Neutrophil (primary cell): ENCODE measurements at regions not wholly inside any gene's neighbourhood (a gene's known extent, or its start where the extent isn't known, plus 50 kb on each side); places are given as distances from the start of the nearest gene placed in this dataset.

ENCODE experiments used
- H3K27ac ChIP-seq: fragments of 200-600 bp; sonication (generic); 2 replicates; pipeline ENCODE4 v1.5.1; 2016; ENCODE audit warnings: mild to moderate bottlenecking, moderate library complexity
- H3K27me3 ChIP-seq: fragments of 200-600 bp; sonication (generic); 2 replicates; pipeline ENCODE4 v1.6.0; 2016; ENCODE audit warnings: mild to moderate bottlenecking
- H3K36me3 ChIP-seq: fragments of 200-600 bp; sonication (generic); 2 replicates; pipeline ENCODE4 v1.5.1; 2017
- H3K4me1 ChIP-seq, 2 experiments: fragments of 200-600 bp in 1 of 2; sonication (generic) in 1 of 2; 1 replicate in 1 of 2; 2 replicates in 1 of 2; pipeline versions ENCODE4 v1.5.1 to v1.6.1; 2013 to 2016; ENCODE audit warnings: low read depth in 1 of 2, low read length in 1 of 2, mild to moderate bottlenecking in 1 of 2, moderate library complexity in 1 of 2; ENCODE audit not compliant: control insufficient read depth in 1 of 2, insufficient read depth in 1 of 2
- H3K4me3 ChIP-seq, 2 experiments: fragments of 200-600 bp in 1 of 2; sonication (generic) in 1 of 2; 1 replicate in 1 of 2; 2 replicates in 1 of 2; pipeline ENCODE4 v1.5.1; 2013 to 2016; ENCODE audit warnings: low read depth in 1 of 2, low read length in 1 of 2, mild to moderate bottlenecking in 1 of 2, moderate library complexity in 1 of 2
- H3K9me3 ChIP-seq: fragments of 200-600 bp; sonication (generic); 2 replicates; pipeline ENCODE4 v1.5.1; 2016
- CTCF ChIP-seq: fragments of 200-600 bp; sonication (generic); IDR thresholded peaks from 2 replicates; pipeline ENCODE4 v1.5.1; 2016; ENCODE audit warnings: antibody characterized with exemption

- TF ChIP-seq CTCF = no peak
- Histone ChIP-seq H3K36me3 (no peaks in the 10 kb centered on the region), H3K9me3 (no peaks in the 10 kb centered on the region), H3K4me1 (no peaks in the 10 kb centered on the region), H3K27me3 (peaks cover 14% of the 10 kb centered on the region), H3K27ac (no peak overlapping the region), H3K4me3 (no peak overlapping the region)
Measured at GRCh38 chr6:1028723-1029122, 283.2 kb upstream of the FOXQ1 start.

- Histone ChIP-seq H3K27ac (no peak overlapping the region), H3K27me3 (peaks cover 7% of the 10 kb centered on the region), H3K4me3 (no peak overlapping the region), H3K4me1 (no peaks in the 10 kb centered on the region), H3K36me3 (no peaks in the 10 kb centered on the region), H3K9me3 (no peaks in the 10 kb centered on the region)
- no peak for TF ChIP-seq CTCF
Measured at GRCh38 chr6:1027795-1028569, 283.9 kb upstream of the FOXQ1 start.

GRCh38 chr6:1027109-1027794, 284.6 kb upstream of the FOXQ1 start:
- Histone ChIP-seq H3K4me3 (no peak overlapping the region), H3K36me3 (no peaks in the 10 kb centered on the region), H3K9me3 (no peaks in the 10 kb centered on the region), H3K27ac (no peak overlapping the region), H3K27me3 (peaks cover 6% of the 10 kb centered on the region), H3K4me1 (no peaks in the 10 kb centered on the region)
- no peak for TF ChIP-seq CTCF

GRCh38 chr6:1025821-1026220, 286.1 kb upstream of the FOXQ1 start:
- H3K27ac ChIP-seq = no peak overlapping the region

GRCh38 chr6:1024587-1024986, 287.3 kb upstream of the FOXQ1 start:
- Histone ChIP-seq H3K4me1 (no peaks in the 10 kb centered on the region), H3K36me3 (no peaks in the 10 kb centered on the region), H3K9me3 (no peaks in the 10 kb centered on the region), H3K27me3 (peaks cover 6% of the 10 kb centered on the region), H3K4me3 (no peak overlapping the region), H3K27ac (no peak overlapping the region)
- TF ChIP-seq CTCF = no peak

More at GRCh38 chr6:1025821-1026220, 286.1 kb upstream of the FOXQ1 start:
- H3K4me1 ChIP-seq = no peaks in the 10 kb centered on the region
- TF ChIP-seq CTCF = no peak
- peaks cover 6% of the 10 kb centered on the region for H3K27me3 ChIP-seq
- H3K36me3 ChIP-seq = no peaks in the 10 kb centered on the region
- no peak overlapping the region for H3K4me3 ChIP-seq
- H3K9me3 ChIP-seq = no peaks in the 10 kb centered on the region
